ENCODE measurements at regions not wholly inside any gene's neighbourhood (a gene's known extent, or its start where the extent isn't known, plus 50 kb on each side); places are given as distances from the start of the nearest gene placed in this dataset.

DNA sequence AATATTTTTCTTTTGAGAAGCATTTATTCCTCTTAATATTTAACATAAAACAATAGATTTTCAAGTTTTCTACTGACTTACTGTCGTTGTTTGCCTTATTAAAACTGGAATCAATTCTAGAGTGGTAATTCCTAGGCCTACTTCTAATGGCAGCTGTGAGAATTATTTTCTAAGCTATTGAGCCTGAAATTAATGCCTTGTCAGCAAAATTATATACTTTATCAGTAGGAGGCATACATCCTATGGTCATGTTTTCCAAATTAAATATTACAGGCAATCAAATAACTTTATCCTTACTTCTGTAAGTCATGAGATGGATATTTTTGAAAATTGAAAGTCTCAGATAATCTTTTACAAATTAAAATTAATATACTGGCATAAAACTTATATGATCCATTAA, 239.1 kb upstream of the CNTNAP4 start:
- TF ChIP-seq, protein P1, sequence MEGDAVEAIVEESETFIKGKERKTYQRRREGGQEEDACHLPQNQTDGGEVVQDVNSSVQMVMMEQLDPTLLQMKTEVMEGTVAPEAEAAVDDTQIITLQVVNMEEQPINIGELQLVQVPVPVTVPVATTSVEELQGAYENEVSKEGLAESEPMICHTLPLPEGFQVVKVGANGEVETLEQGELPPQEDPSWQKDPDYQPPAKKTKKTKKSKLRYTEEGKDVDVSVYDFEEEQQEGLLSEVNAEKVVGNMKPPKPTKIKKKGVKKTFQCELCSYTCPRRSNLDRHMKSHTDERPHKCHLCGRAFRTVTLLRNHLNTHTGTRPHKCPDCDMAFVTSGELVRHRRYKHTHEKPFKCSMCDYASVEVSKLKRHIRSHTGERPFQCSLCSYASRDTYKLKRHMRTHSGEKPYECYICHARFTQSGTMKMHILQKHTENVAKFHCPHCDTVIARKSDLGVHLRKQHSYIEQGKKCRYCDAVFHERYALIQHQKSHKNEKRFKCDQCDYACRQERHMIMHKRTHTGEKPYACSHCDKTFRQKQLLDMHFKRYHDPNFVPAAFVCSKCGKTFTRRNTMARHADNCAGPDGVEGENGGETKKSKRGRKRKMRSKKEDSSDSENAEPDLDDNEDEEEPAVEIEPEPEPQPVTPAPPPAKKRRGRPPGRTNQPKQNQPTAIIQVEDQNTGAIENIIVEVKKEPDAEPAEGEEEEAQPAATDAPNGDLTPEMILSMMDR (CRISPR knock-in tag; IDR thresholded peaks at IDR 0.05): no peak
- TF ChIP-seq, protein P2, sequence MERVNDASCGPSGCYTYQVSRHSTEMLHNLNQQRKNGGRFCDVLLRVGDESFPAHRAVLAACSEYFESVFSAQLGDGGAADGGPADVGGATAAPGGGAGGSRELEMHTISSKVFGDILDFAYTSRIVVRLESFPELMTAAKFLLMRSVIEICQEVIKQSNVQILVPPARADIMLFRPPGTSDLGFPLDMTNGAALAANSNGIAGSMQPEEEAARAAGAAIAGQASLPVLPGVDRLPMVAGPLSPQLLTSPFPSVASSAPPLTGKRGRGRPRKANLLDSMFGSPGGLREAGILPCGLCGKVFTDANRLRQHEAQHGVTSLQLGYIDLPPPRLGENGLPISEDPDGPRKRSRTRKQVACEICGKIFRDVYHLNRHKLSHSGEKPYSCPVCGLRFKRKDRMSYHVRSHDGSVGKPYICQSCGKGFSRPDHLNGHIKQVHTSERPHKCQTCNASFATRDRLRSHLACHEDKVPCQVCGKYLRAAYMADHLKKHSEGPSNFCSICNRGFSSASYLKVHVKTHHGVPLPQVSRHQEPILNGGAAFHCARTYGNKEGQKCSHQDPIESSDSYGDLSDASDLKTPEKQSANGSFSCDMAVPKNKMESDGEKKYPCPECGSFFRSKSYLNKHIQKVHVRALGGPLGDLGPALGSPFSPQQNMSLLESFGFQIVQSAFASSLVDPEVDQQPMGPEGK (CRISPR knock-in tag; IDR thresholded peaks at IDR 0.05): no peak
- TF ChIP-seq NR2C2 (CRISPR knock-in tag; IDR thresholded peaks at IDR 0.05; ENCODE audit: borderline replicate concordance) (no peak), ZEB1 (IDR thresholded peaks at IDR 0.05; ENCODE audit: insufficient replicate concordance, low read depth) (no peak), BRCA1 (CRISPR knock-in tag; IDR thresholded peaks at IDR 0.05) (no peak), ZNF383 (CRISPR knock-in tag; IDR thresholded peaks at IDR 0.05; ENCODE audit: borderline replicate concordance) (no peak), ZNF207 (IDR thresholded peaks at IDR 0.05; ENCODE audit: borderline replicate concordance) (no peak), ZNF33A (CRISPR knock-in tag; IDR thresholded peaks at IDR 0.05; ENCODE audit: borderline replicate concordance) (no peak), ZNF282 (IDR thresholded peaks at IDR 0.05; ENCODE audit: partially characterized antibody) (no peak), ZNF331 (CRISPR knock-in tag; IDR thresholded peaks at IDR 0.05) (no peak), NFYB (CRISPR knock-in tag; IDR thresholded peaks at IDR 0.05) (no peak), POLR2A (IDR thresholded peaks at IDR 0.05; ENCODE audit: insufficient read depth in 1 of 2, low read depth in 2 of 2, low read length in 2 of 2) (no peak)
- TF ChIP-seq, protein P3, sequence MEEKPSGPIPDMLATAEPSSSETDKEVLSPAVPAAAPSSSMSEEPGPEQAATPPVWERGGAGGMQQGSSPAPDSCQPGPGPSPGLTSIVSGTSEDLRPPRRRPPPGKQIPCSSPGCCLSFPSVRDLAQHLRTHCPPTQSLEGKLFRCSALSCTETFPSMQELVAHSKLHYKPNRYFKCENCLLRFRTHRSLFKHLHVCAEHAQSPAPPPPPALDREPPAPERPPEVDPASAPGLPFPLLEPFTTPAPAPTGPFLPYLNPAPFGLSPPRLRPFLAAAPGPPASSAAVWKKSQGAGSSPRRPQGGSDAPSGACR (CRISPR knock-in tag; IDR thresholded peaks at IDR 0.05): no peak
- TF ChIP-seq, protein P4, sequence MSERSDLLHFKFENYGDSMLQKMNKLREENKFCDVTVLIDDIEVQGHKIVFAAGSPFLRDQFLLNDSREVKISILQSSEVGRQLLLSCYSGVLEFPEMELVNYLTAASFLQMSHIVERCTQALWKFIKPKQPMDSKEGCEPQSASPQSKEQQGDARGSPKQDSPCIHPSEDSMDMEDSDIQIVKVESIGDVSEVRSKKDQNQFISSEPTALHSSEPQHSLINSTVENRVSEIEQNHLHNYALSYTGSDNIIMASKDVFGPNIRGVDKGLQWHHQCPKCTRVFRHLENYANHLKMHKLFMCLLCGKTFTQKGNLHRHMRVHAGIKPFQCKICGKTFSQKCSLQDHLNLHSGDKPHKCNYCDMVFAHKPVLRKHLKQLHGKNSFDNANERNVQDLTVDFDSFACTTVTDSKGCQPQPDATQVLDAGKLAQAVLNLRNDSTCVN (CRISPR knock-in tag; IDR thresholded peaks at IDR 0.05; ENCODE audit: borderline replicate concordance): no peak

Data from HepG2 (cell line).